Stimulated activated CD8-positive, alpha-beta memory T cell treated with anti-CD3 and anti-CD28 coated beads, Interleukin-4, amount 100 ng/mL, for 48 hours (primary cell): ENCODE measurements at regions not wholly inside any gene's neighbourhood (a gene's known extent, or its start where the extent isn't known, plus 50 kb on each side); places are given as distances from the start of the nearest gene placed in this dataset.
A peak's percentile ranks its signal among the peaks of the same experiment; 100 is the strongest.
"Not testable (repeated sequence)": the region's sequence is repeated elsewhere in the genome, so short reads cannot be mapped to it uniquely, and the experiment has no call there.

Experiments used
- DNase-seq: peaks from one replicate; pipeline ENCODE4 v3.0.0-alpha.2; 2020

DNA sequence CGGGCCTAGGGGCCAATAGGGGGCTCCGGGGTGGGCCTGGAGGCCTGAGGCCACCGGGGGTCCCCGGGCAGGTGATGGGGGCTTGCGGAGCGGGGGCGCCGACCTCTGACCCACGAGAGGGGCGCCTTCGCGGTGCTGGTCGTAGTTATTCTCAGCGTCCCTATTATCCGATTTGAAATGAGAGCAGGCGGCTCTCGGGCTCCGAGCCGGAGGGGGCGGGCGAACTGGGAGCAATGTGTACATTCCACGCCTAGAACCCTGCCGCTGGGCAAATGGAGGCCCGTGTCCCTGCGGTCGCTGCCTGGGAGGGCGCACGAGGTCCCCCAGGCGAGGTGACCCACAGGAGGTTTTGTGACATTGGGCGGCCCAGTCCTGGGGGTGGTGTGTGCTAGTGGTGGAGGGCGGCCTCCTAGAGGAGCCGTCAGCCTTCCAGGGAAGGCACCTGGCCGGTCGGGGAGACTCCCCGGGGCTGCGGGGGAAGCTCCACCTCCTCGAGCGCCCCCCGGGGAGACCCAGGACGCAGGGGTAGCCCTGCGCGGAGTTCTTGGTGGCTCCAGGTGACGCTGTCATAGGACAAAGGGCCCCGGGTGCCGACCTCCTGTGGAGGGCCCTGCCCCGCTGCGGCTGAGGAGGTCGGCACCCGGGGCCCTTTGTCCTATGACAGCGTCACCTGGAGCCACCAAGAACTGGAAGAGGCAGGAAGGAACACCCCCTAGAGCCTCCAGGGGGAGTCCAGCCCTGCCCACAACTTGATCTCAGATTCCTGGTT is 102.6 kb upstream of the PRKX start:
- DNase-seq: peak; percentile 53

DNA sequence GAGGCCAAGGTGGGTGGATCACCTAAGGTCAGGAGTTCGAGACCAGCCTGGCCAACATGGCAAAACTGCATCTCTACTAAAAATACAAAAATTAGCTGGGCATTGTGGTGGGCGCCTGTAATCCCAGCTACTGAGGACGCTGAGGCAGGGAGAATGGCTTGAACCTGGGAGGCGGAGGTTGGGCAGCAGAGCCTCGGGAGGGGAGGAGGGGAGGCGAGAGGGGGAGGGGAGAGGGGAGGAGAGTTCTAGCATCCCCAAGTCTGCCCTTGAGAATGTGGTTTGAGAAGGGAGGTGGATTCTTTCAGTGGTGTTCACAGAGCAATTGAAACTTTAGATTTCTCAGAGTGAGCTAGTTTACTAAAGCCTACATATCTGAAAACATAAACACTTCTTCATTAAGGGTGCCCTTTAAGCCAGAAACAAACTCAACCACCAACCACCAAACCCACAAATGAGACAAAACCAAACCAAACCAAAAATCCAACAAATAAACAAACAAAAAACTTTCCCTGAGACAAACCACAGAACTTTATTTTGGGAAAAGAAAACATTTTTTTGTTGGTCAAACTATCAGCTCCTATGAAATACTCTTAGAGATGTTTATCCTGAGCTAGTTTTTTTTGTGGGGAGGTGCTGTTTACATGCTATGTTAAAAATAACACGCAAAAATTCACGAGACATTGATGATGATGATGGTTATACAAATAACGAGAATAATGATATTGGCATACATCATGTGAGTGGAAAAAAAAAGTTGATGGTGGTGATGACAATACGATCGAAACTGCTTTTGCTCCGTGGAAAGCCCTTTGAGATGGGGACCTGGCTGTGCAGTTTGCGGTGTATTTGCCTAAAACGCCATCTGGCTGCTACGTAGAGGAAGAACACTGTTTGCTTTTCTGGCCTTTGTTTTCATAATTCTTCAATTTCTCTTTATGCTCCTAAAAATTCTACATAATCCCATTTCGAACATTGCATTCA is 98.2 kb upstream of the PRKX start:
- peak; percentile 42 for DNase-seq

DNA sequence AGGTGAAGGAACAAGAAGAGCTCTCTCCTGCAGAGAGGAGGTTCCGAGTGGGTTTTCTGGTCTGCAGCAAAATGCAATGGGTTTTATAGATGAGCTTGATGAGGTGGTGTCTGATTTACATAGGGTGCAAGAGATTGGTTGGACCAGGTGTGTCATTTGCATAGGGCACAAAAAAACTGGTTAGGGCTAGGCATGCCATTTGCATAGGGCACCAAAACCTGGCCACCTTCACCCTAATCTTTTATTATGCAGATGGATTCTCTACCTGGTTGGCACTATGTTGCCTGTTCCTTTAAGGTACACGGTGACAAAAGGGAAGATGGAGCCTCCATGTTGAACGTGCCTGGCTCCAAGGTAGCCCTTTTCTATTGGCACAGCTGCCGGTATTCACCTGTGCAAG is 94.5 kb upstream of the PRKX start:
- no peak for DNase-seq

DNA sequence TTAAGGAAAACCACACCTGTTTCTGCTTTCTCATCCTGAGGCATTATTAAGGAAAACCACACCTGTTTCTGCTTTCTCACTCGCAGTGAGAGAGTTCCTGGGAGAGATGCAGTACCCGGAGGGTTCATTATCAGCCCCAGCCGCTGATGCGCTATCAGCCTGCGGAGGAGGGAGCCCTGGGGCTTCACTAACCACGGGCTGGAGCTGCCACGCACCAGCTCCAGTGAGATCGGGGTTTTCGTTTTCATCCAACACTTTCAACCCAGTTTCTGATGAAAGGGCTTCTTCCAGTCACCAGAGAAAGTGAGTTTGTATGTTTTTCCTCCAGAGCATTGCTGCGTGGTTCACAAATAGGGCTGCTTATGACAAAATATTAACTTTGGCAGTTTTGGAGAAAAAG is 93.2 kb upstream of the PRKX start:
- no peak for DNase-seq

DNA sequence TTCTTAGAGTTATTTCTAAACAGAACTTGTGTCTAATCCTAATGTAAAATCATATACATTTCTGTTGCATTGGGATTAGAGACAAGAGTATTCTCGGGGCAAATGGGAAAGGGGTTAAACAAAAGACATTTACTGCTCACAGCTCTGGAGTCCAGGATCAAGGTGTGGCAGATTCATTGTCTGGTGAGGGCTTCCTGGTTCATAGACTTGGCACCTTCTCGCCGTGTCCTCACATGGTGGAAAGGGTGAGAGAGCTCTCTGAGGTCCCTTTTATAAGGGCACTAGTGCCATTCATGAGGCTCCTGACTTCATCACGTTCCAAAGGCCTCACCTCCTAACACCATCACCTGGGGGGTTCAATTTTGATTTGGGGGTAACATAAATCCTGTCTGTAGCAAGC is 90.3 kb upstream of the PRKX start:
- no peak for DNase-seq

DNA sequence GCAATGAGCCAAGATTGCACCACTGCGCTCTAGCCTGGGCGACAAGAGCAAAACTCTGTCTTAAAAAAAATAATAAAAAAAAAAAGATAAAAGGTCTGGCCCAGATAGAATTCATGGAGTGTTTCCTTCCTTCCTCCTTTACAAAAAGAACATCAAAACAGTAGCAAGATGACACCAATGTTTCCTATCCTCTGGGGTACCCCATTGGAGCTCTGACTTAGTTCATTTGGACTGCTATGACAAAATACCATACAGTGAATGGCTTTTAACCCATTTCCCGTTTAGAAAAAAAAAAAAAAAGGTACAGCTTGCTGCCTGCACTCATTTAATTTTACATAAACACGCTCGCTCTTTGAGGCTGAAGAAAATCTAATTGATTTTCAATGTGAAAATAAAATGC is 89.9 kb upstream of the PRKX start:
- no peak for DNase-seq

DNA sequence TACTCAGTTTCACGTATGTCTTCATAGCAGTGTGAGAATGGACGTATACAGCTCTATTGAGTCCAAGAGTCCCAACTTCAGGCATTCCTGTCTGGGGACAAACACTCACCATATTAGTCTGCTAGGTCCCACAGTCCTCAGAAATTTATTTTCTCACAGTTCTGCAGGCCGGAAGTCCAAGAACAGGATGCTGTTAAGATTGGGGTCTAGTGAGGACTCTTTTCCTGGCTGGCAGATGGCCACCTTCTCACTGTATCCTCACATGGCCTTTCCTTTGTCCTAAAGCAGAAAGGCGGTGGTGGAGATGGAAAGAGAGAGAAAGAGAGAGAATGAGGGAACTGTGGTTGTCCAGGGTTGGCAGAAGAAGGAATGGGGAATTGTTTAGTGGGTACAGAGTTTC is 82.0 kb upstream of the PRKX start:
- DNase-seq: not testable (repeated sequence)

DNA sequence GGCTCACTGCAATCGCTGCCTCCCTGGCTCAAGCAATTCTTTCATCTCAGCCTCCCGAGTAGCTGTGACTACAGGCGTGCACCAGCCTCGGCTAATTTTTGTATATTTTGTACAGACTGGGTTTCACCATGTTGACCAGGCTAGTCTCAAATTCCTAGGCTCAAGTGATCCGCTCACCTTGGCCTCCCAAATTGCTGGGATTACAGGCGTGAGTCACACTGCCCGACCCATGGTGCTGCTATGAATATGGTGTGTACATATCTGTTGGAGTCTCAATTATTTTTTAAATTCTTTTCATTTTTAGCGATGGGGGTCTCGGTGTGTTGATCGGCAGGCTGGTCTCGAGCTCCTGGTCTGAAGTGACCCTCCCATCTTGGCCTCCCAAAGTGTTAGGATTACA is 78.0 kb upstream of the PRKX start:
- no peak for DNase-seq

DNA sequence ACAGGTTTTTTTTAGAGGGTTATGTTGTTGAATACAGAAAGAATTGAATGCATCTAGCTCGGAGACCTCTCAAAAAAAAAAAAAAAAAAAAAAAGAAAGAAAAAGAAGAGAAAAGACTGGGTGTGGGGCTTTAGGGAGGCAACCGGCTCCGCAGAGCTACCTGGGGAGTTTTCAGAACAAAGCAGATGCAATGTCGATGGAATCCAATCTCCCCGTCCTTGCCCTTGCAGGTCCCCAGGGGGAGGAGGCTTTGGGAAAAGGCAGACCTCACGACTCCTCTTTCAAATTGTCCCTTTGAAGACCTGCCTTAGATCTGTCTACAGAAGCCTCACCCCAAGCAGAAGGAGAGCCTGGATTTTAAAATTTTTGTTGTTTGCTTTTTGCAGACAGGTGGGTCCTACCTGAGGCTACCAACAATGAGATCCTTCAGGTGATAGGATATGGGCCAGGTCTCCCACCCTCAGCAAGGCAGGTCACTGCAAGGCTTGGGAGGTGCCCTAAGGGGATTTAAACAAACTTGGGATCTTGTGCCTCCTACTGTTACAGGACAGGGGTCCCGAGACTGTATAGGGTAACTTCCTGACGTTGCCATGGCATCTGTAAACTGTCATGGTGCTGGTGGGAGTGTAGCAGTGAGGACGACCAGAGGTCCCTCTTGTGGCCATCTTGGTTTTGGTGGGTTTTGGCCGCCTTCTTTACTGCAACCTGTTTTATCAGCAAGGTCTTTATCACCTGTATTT is 75.2 kb upstream of the PRKX start:
- no peak for DNase-seq

DNA sequence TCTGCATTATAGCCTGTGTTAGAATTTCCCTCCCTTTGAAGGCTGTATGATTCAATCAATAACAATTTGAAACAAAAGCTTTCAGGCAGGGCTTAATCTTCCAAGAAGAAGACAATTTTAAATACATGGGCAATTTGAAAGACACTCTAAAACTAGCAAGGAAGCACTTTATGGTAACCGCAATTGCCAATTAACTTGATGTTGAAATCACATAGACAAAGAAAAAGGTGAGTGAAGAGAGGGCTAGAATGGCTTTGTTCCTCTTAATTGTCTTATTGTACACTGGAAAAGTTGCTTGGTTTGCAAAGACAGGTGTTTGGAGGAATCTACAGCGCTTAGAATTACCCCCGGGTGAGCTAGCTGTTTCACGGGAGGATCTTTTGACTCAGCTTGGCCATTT is 74.4 kb upstream of the PRKX start:
- DNase-seq: no peak

DNA sequence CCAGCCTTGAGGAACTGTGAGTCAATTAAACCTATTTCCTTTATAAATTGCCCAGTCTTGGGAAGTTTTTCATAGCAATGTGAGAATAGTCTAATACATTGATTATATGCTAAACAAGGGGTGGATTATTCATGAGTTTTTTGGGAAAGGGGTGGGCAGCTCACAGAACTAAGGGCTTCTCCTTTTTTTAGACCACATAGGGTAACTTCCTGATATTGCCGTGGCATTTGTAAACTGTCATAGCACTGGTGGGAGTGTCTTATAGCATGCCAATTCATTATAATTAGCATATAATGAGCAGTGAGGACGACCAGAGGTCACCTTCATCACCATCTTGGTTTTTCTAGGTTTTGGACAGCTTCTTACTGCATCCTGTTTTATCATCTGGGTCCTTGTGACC is 72.4 kb upstream of the PRKX start:
- not testable (repeated sequence) for DNase-seq

DNA sequence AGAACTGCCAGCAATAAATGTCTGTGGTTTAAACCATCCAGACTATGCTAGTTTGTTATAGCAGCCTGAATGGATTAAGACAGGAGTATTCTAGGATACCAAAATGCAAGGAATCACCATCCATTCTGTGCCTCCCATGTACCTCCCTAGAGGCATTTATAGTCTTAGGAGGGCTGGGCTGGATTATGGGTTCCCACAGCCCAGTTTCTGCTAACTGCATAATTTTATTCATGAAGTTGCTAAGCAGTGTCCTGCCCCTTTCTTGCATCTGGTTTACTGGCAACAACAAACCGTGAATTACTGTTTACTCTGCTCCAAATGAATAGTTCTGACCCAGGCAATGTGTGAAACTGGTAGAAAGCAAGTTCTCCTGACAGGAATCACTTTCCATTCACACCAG is 67.1 kb upstream of the PRKX start:
- no peak for DNase-seq

DNA sequence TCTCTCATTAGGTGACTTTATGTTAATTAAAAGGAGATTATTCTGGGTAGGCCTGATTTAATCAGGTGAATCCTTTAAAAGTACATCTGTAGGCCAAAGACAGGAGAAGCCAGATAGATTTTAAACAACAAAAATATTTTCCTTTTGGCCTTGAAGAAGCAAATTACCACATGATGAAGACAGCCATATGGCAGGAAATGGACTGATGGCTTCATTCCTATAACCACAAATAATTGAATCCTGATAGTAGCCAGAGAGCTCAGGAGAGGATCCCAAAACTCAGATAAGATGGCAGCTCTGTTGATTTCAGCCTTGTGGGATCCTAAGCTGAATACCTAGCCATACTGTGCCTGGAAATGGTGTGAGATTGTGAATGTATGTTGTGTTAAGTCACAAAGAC is 66.1 kb upstream of the PRKX start:
- DNase-seq: no peak

DNA sequence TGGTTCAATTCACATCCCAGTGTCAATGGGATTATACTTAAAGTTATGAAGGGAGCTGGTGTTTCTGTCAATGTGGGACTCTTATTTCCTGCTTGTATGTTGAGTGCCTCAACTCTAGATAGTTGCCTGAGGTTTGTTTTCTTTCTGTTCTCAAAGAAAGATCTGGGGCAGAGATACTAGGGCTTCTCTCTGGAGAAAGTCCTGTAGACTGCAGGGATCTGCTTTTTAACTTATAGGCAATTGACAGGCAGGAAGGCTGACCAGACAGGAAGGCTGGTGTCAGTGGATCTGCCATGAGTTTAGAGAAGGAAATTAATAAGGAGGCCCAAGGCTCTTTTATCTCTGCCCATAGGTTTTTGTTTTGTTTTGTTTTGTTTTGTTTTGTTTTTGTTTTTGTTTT is 64.0 kb upstream of the PRKX start:
- DNase-seq: no peak

DNA sequence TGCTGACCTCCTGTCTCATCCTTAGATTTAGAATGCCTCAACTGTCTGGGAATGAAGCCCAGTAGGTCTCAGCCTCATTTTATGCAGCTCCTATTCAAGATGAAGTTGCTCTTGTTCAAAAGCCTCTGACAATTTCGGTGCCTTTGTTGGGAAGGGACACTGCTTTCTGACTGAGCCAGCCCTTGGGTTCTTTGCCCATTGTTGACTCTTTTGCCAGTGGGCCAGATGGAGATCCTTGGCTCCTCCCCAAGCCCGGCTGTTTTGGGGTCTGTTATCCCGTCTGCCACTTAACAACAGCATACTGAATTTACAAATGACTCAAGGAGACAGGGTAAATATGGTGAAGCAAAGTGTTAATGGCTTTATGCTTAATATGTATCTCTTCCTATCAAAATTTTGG is 58.3 kb upstream of the PRKX start:
- no peak for DNase-seq

DNA sequence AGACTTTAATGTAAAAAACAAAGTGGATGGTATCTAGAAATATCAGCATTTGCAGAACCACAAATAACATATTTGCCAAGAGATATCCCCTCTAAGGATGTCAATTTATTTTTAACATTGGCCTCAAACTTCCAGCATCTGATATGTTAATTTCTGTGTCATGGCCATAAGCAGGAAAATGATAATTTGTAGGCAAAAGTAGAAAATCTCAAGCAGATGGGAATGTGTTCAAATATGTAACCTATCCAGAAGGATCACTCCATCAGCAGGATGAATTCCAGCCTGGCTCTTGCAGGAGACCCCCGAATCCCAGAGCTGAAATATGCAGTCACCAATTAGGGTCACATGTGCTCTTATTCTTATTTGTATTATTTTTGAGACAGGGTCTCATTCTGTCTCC is 55.4 kb upstream of the PRKX start:
- DNase-seq: no peak
